Activated CD4-positive, alpha-beta T cell treated with anti-CD3 and anti-CD28 coated beads, Interleukin-2, amount 50 U/mL, for 24 hours (primary cell): ENCODE measurements at regions not wholly inside any gene's neighbourhood (a gene's known extent, or its start where the extent isn't known, plus 50 kb on each side); places are given as distances from the start of the nearest gene placed in this dataset.

ENCODE experiments used
- DNase-seq, 2 donors: peaks; one replicate each; pipeline ENCODE4 v3.0.0-alpha.2; 2020; ENCODE audit warnings: low read depth in 1 of 2, low spot score in 1 of 2

GRCh38 chr22:49169074-49169744 is 658.5 kb downstream of the BRD1 start:
- no peak for DNase-seq

- no peak for DNase-seq
Observed at GRCh38 chr22:49168219-49168813, 659.4 kb downstream of the BRD1 start.

- no peak for DNase-seq
Observed at GRCh38 chr22:49166746-49167145, 660.9 kb downstream of the BRD1 start.

- no peak for DNase-seq
Observed at GRCh38 chr22:49166211-49166610, 661.5 kb downstream of the BRD1 start.

GRCh38 chr22:49164773-49165320 is 662.8 kb downstream of the BRD1 start:
- no peak for DNase-seq

- DNase-seq = no peak
Observed at GRCh38 chr22:49163960-49164690, 663.5 kb downstream of the BRD1 start.

GRCh38 chr22:49163258-49163959 is 664.3 kb downstream of the BRD1 start:
- no peak for DNase-seq

- no peak for DNase-seq
Observed at GRCh38 chr22:49162841-49163240, 664.8 kb downstream of the BRD1 start.

- DNase-seq = no peak
Observed at GRCh38 chr22:49161002-49161850, 666.4 kb downstream of the BRD1 start.

- DNase-seq = no peak
Observed at GRCh38 chr22:49160261-49161001, 667.2 kb downstream of the BRD1 start.

GRCh38 chr22:49159711-49160110 is 668.0 kb downstream of the BRD1 start:
- DNase-seq = no peak

GRCh38 chr22:49158741-49159564 is 668.7 kb downstream of the BRD1 start:
- no peak for DNase-seq

GRCh38 chr22:49157529-49158339 is 669.9 kb downstream of the BRD1 start:
- no peak for DNase-seq

- DNase-seq = no peak
Observed at GRCh38 chr22:49156662-49157285, 670.9 kb downstream of the BRD1 start.

- no peak for DNase-seq
Observed at GRCh38 chr22:49155770-49156580, 671.7 kb downstream of the BRD1 start.

GRCh38 chr22:49155039-49155769 is 672.5 kb downstream of the BRD1 start:
- no peak for DNase-seq
